ENCODE measurements at regions not wholly inside any gene's neighbourhood (a gene's known extent, or its start where the extent isn't known, plus 50 kb on each side); places are given as distances from the start of the nearest gene placed in this dataset.

- no peak overlapping the region for H3K4me3 Mint-ChIP-seq
- ChIA-PET CTCF (no interaction called here), POLR2A (no interaction called here)
- H3K27ac Mint-ChIP-seq: no peak overlapping the region
- H3K4me2 ChIP-seq (replicated peaks; ENCODE audit: low read depth, low read length, poor library complexity, severe bottlenecking): no peak overlapping the region
- no peak overlapping the region for H3K4me3 ChIP-seq (ENCODE audit: control extremely low read depth in 1 of 5, extremely low read depth in 1 of 5, insufficient read depth in 1 of 5, low read depth in 2 of 5, low read length in 4 of 5)
- H3K4me1 Mint-ChIP-seq: peaks cover 7% of the 10 kb centered on the region
- H3K79me2 ChIP-seq (ENCODE audit: control insufficient read depth, insufficient read depth, low read length): no peaks in the 10 kb centered on the region
- DNase-seq (no peak), ATAC-seq (ENCODE audit: low read depth) (no peak)
- H3K9ac ChIP-seq (ENCODE audit: low read length): no peak overlapping the region
- no peaks in the 10 kb centered on the region for H3K27me3 ChIP-seq (replicated peaks in 1 of 4; ENCODE audit: control extremely low read depth in 1 of 4, control insufficient read depth in 3 of 4, insufficient read depth in 4 of 4, low read length in 3 of 4)
- H4K20me1 ChIP-seq (ENCODE audit: control insufficient read depth, insufficient read depth, low read length, poor library complexity, severe bottlenecking): no peaks in the 10 kb centered on the region
- H3K36me3 ChIP-seq (replicated peaks in 1 of 2; ENCODE audit: control extremely low read depth in 1 of 2, control insufficient read depth in 1 of 2, extremely low read depth in 1 of 2, insufficient read depth in 2 of 2, low read length in 1 of 2): no peaks in the 10 kb centered on the region
- H3K27me3 Mint-ChIP-seq: no peaks in the 10 kb centered on the region
- no peak overlapping the region for H3K27ac ChIP-seq (ENCODE audit: low read length in 2 of 2)
- peaks cover 0 to 3% of the 10 kb centered on the region in 2 donors for H3K4me1 ChIP-seq (ENCODE audit: control insufficient read depth in 2 of 2, insufficient read depth in 2 of 2, low read length in 2 of 2)
- no peak for TF ChIP-seq EZH2 (IDR thresholded peaks at IDR 0.05; ENCODE audit: borderline replicate concordance, insufficient read depth, low read depth, low read length, poor library complexity, severe bottlenecking)
- no peak for TF ChIP-seq CTCF (IDR thresholded peaks at IDR 0.05)
- 100% methylated on average over 1 of the region's 4 CpGs for WGBS (ENCODE audit: insufficient coverage)
- H2AFZ ChIP-seq (ENCODE audit: insufficient read depth, low read depth, low read length, poor library complexity, severe bottlenecking): no peak overlapping the region
- H3K9me3 Mint-ChIP-seq (ENCODE audit: insufficient read depth): no peaks in the 10 kb centered on the region
- H3K9me3 ChIP-seq (ENCODE audit: control extremely low read depth in 1 of 3, control insufficient read depth in 2 of 3, insufficient read depth in 1 of 3, low read length in 2 of 3): no peaks in the 10 kb centered on the region
- intact Hi-C loops (cut with micrococcal nuclease): no loop called here
Measured at GRCh38 chr2:145849466-145849865, 1329.5 kb upstream of the ZEB2 start.

GRCh38 chr2:145846982-145847381 lies 1327.1 kb upstream of the ZEB2 start:
- Histone ChIP-seq H3K9ac (ENCODE audit: low read length) (no peak overlapping the region), H3K9me3 (ENCODE audit: control extremely low read depth in 1 of 3, control insufficient read depth in 2 of 3, insufficient read depth in 1 of 3, low read length in 2 of 3) (no peaks in the 10 kb centered on the region), H4K20me1 (ENCODE audit: control insufficient read depth, insufficient read depth, low read length, poor library complexity, severe bottlenecking) (no peaks in the 10 kb centered on the region), H3K4me3 (ENCODE audit: control extremely low read depth in 1 of 5, extremely low read depth in 1 of 5, insufficient read depth in 1 of 5, low read depth in 2 of 5, low read length in 4 of 5) (no peak overlapping the region), H3K79me2 (ENCODE audit: control insufficient read depth, insufficient read depth, low read length) (no peaks in the 10 kb centered on the region), H2AFZ (ENCODE audit: insufficient read depth, low read depth, low read length, poor library complexity, severe bottlenecking) (no peak overlapping the region), H3K27me3 (replicated peaks in 1 of 4; ENCODE audit: control extremely low read depth in 1 of 4, control insufficient read depth in 3 of 4, insufficient read depth in 4 of 4, low read length in 3 of 4) (no peaks in the 10 kb centered on the region), H3K36me3 (replicated peaks in 1 of 2; ENCODE audit: control extremely low read depth in 1 of 2, control insufficient read depth in 1 of 2, extremely low read depth in 1 of 2, insufficient read depth in 2 of 2, low read length in 1 of 2) (no peaks in the 10 kb centered on the region), H3K27ac (ENCODE audit: low read length in 2 of 2) (no peak overlapping the region), H3K4me1 (ENCODE audit: control insufficient read depth in 2 of 2, insufficient read depth in 2 of 2, low read length in 2 of 2) (peaks cover 0 to 3% of the 10 kb centered on the region in 2 donors), H3K4me2 (replicated peaks; ENCODE audit: low read depth, low read length, poor library complexity, severe bottlenecking) (no peak overlapping the region)
- no CpG with 5 or more reads among the region's 4 CpGs for WGBS (ENCODE audit: insufficient coverage)
- no peak for DNase-seq
- TF ChIP-seq EZH2 (IDR thresholded peaks at IDR 0.05; ENCODE audit: borderline replicate concordance, insufficient read depth, low read depth, low read length, poor library complexity, severe bottlenecking) (no peak), CTCF (IDR thresholded peaks at IDR 0.05) (no peak)
- ChIA-PET CTCF (no interaction called here), POLR2A (no interaction called here)
- no peak for ATAC-seq (ENCODE audit: low read depth)
- intact Hi-C loops (cut with micrococcal nuclease): no loop called here
- no peaks in the 10 kb centered on the region for H3K9me3 Mint-ChIP-seq (ENCODE audit: insufficient read depth)
- no peak overlapping the region for H3K4me3 Mint-ChIP-seq
- H3K4me1 Mint-ChIP-seq: peaks cover 7% of the 10 kb centered on the region
- no peaks in the 10 kb centered on the region for H3K27me3 Mint-ChIP-seq
- H3K27ac Mint-ChIP-seq: no peak overlapping the region
